Cardiac fibroblast (primary cell): ENCODE measurements at regions not wholly inside any gene's neighbourhood (a gene's known extent, or its start where the extent isn't known, plus 50 kb on each side); places are given as distances from the start of the nearest gene placed in this dataset.

ENCODE experiments used
- DNase-seq, 2 donors: peaks; one replicate each; pipeline versions ENCODE4 v3.0.0 to v3.0.0-alpha.2; 2010; ENCODE audit warnings: low read depth in 2 of 2
- H3K4me3 ChIP-seq, 2 donors: replicated peaks in 1 of 2; 1 replicate in 1 of 2; 2 replicates in 1 of 2; pipeline ENCODE4 v1.5.1; 2011; ENCODE audit warnings: low read depth in 2 of 2, low read length in 2 of 2, mild to moderate bottlenecking in 2 of 2, moderate library complexity in 1 of 2
- TF ChIP-seq, protein P1 (sequence below): IDR thresholded peaks from one replicate; pipeline ENCODE4 v1.5.1; 2011; ENCODE audit warnings: low read depth, mild to moderate bottlenecking, low read length, inconsistent platforms

DNA sequence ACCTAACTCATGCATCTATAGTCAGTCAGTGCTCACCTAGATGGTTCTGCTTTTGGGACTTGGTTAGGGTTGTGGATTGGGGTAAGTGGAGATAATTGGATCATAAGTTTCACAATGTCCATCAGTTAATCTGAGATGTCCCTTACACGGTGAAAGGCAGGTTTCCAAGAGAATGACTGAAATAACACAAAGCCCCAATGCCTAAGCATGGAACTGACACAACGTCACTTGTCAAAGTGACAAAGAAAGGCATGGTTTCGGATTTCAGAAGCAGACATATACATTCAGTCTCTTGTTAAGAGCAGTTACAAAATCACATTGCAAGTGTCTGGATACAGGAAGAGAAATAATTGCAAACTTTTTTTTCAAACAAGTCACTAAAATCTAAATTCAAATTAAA, 1456.9 kb downstream of the TECRL start:
- H3K4me3 ChIP-seq = no peak overlapping the region
- no peak for DNase-seq
- TF ChIP-seq, protein P1, sequence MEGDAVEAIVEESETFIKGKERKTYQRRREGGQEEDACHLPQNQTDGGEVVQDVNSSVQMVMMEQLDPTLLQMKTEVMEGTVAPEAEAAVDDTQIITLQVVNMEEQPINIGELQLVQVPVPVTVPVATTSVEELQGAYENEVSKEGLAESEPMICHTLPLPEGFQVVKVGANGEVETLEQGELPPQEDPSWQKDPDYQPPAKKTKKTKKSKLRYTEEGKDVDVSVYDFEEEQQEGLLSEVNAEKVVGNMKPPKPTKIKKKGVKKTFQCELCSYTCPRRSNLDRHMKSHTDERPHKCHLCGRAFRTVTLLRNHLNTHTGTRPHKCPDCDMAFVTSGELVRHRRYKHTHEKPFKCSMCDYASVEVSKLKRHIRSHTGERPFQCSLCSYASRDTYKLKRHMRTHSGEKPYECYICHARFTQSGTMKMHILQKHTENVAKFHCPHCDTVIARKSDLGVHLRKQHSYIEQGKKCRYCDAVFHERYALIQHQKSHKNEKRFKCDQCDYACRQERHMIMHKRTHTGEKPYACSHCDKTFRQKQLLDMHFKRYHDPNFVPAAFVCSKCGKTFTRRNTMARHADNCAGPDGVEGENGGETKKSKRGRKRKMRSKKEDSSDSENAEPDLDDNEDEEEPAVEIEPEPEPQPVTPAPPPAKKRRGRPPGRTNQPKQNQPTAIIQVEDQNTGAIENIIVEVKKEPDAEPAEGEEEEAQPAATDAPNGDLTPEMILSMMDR = no peak

- TF ChIP-seq, protein P1 = no peak
- no peak for DNase-seq
- H3K4me3 ChIP-seq = no peak overlapping the region
Observed at GRCh38 chr4:62948108-62948507, 1461.1 kb downstream of the TECRL start.

DNA sequence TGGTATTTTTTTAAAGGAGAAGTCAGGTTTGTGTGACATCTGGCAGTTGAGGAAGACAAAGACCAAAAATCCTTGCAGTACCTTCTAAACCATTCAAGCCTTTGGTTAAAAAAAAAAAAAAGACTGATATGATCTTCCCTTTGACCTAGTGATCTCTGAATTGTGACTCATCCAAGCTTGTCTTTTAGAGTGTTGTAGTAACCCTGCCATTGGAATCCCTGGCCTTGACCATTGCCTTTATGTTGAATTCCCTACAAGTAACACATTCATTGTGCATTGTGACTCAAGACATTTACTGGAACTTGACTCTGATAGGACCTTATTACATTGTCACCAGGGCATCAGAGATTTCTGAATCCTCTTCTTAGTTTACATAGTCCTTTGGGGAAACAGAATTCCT, 1469.0 kb downstream of the TECRL start:
- H3K4me3 ChIP-seq = no peak overlapping the region
- TF ChIP-seq, protein P1 = no peak
- no peak for DNase-seq

- no peak overlapping the region for H3K4me3 ChIP-seq
- no peak for DNase-seq
- TF ChIP-seq, protein P1 = no peak
Observed at GRCh38 chr4:62930884-62931283, 1478.4 kb downstream of the TECRL start.

GRCh38 chr4:62928483-62928882, 1480.8 kb downstream of the TECRL start:
- DNase-seq = no peak
- no peak overlapping the region for H3K4me3 ChIP-seq
- TF ChIP-seq, protein P1 = no peak

DNA sequence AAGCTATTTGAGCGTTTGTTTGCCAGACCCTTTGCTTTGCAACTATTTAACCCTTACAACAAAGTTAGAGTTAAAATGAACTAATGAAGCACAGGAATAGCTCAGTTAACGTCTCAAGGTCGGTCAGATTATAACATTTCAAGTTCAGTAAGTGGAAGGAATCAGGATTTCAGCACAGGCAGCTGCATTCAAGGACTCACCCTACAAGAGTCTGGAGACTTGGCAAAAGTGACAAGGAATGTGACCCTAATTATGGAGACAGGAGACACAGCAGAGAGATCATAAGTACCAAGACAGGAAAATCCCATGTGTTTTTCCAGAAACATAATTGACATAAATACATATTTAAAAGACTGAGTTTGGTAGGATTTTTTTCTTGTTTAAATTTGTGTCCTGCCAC, 1481.7 kb downstream of the TECRL start:
- TF ChIP-seq, protein P1 = no peak
- H3K4me3 ChIP-seq = no peak overlapping the region

GRCh38 chr4:62923783-62924182, 1485.5 kb downstream of the TECRL start:
- TF ChIP-seq, protein P1 = no peak
- no peak overlapping the region for H3K4me3 ChIP-seq
- no peak for DNase-seq

More for the DNA sequence above, 1481.7 kb downstream of the TECRL start:
- DNase-seq = no peak
